Mesenchymal stem cell (in vitro differentiated cells and primary cell): ENCODE measurements at regions not wholly inside any gene's neighbourhood (a gene's known extent, or its start where the extent isn't known, plus 50 kb on each side); places are given as distances from the start of the nearest gene placed in this dataset.

ENCODE experiments used
- DNase-seq: peaks from one replicate; pipeline ENCODE4 v3.0.0-alpha.2; 2013
- H2AFZ ChIP-seq: one replicate; pipeline ENCODE4 v1.6.1; 2013; ENCODE audit warnings: low read depth, mild to moderate bottlenecking, control low read depth, inconsistent platforms, low read length, moderate library complexity
- H2AK5ac ChIP-seq: 2 replicates; pipeline ENCODE4 v1.6.1; 2013; ENCODE audit warnings: low read length, moderate library complexity, mild to moderate bottlenecking, inconsistent platforms; ENCODE audit not compliant: severe bottlenecking
- H2BK120ac ChIP-seq: one replicate; pipeline ENCODE4 v1.6.1; 2013; ENCODE audit warnings: low read depth, mild to moderate bottlenecking, inconsistent platforms, low read length, moderate library complexity
- H2BK12ac ChIP-seq, 2 experiments: one replicate each; pipeline ENCODE4 v1.6.1; 2013; ENCODE audit warnings: inconsistent platforms in 2 of 2, low read length in 2 of 2, mild to moderate bottlenecking in 2 of 2, moderate library complexity in 2 of 2, control low read depth in 1 of 2
- H2BK15ac ChIP-seq: one replicate; pipeline ENCODE4 v1.6.1; 2013; ENCODE audit warnings: mild to moderate bottlenecking, low read depth, inconsistent platforms; ENCODE audit not compliant: poor library complexity, severe bottlenecking
- H2BK5ac ChIP-seq: 2 replicates; pipeline ENCODE4 v1.6.1; 2013; ENCODE audit warnings: low read depth, mild to moderate bottlenecking, low read length, control low read depth, inconsistent platforms; ENCODE audit not compliant: poor library complexity, severe bottlenecking
- H3K14ac ChIP-seq, 2 experiments: one replicate each; pipeline ENCODE4 v1.6.1; 2013; ENCODE audit warnings: inconsistent platforms in 2 of 2, low read length in 2 of 2, control low read depth in 1 of 2, mild to moderate bottlenecking in 1 of 2, moderate library complexity in 1 of 2
- H3K18ac ChIP-seq, 2 experiments: one replicate each; pipeline ENCODE4 v1.6.1; 2013; ENCODE audit warnings: inconsistent platforms in 2 of 2, low read length in 2 of 2, control low read depth in 1 of 2, low read depth in 1 of 2, mild to moderate bottlenecking in 1 of 2
- H3K23ac ChIP-seq, 2 experiments: one replicate each; pipeline ENCODE4 v1.6.1; 2013; ENCODE audit warnings: inconsistent platforms in 2 of 2, low read length in 2 of 2, mild to moderate bottlenecking in 2 of 2, moderate library complexity in 2 of 2, control low read depth in 1 of 2
- H3K27ac ChIP-seq: 2 replicates; pipeline ENCODE4 v1.5.1; 2013; ENCODE audit warnings: mild to moderate bottlenecking, moderate library complexity, low read length, control low read depth, inconsistent platforms; ENCODE audit not compliant: poor library complexity, severe bottlenecking
- H3K27me3 ChIP-seq, 2 experiments: 2 replicates each; pipeline versions ENCODE4 v1.6.1 to v1.7.0; 2013; ENCODE audit warnings: low read length in 2 of 2, mild to moderate bottlenecking in 2 of 2, moderate library complexity in 2 of 2, control low read depth in 1 of 2, inconsistent platforms in 1 of 2; ENCODE audit not compliant: control insufficient read depth in 1 of 2, insufficient read depth in 1 of 2
- H3K36me3 ChIP-seq, 2 experiments: 2 replicates each; pipeline versions ENCODE4 v1.6.1 to v1.7.0; 2013; ENCODE audit warnings: low read length in 2 of 2, control low read depth in 1 of 2, inconsistent platforms in 1 of 2, low read depth in 1 of 2, mild to moderate bottlenecking in 1 of 2; ENCODE audit not compliant: insufficient read depth in 2 of 2, control insufficient read depth in 1 of 2
- H3K4ac ChIP-seq, 2 experiments: one replicate each; pipeline ENCODE4 v1.6.1; 2013; ENCODE audit warnings: inconsistent platforms in 2 of 2, low read length in 2 of 2, mild to moderate bottlenecking in 2 of 2, moderate library complexity in 2 of 2, control low read depth in 1 of 2, low read depth in 1 of 2
- H3K4me1 ChIP-seq: 2 replicates; pipeline ENCODE4 v1.6.1; 2013; ENCODE audit warnings: low read depth, low read length, control low read depth; ENCODE audit not compliant: control insufficient read depth, insufficient read depth
- H3K4me2 ChIP-seq: 2 replicates; pipeline ENCODE4 v1.6.1; 2013; ENCODE audit warnings: low read length, mild to moderate bottlenecking, inconsistent platforms; ENCODE audit not compliant: poor library complexity, severe bottlenecking
- H3K4me3 ChIP-seq, 2 experiments: 2 replicates each; pipeline versions ENCODE4 v1.5.1 to v1.7.0; 2013; ENCODE audit warnings: low read length in 2 of 2, mild to moderate bottlenecking in 2 of 2, control low read depth in 1 of 2, low read depth in 1 of 2; ENCODE audit not compliant: insufficient read depth in 1 of 2
- H3K79me1 ChIP-seq: replicated peaks from 2 replicates; pipeline ENCODE4 v1.6.1; 2013; ENCODE audit warnings: mild to moderate bottlenecking, control low read depth, low read length, inconsistent platforms; ENCODE audit not compliant: poor library complexity, severe bottlenecking
- H3K9ac ChIP-seq: 2 replicates; pipeline ENCODE4 v1.7.0; 2013; ENCODE audit warnings: mild to moderate bottlenecking, low read length, moderate library complexity
- H3K9me3 ChIP-seq: 2 replicates; pipeline ENCODE4 v1.7.0; 2013; ENCODE audit warnings: mild to moderate bottlenecking, low read length; ENCODE audit not compliant: control insufficient read depth
- H4K8ac ChIP-seq: one replicate; pipeline ENCODE4 v1.6.1; 2013; ENCODE audit warnings: inconsistent platforms, mild to moderate bottlenecking, low read length, moderate library complexity
- H4K91ac ChIP-seq: one replicate; pipeline ENCODE4 v1.6.1; 2013; ENCODE audit warnings: mild to moderate bottlenecking, low read length, inconsistent platforms
- WGBS: methylation state at CpG from one replicate; pipeline ENCODE4 v1.1.7; 2013; ENCODE audit warnings: mixed read lengths; 5-methylcytosine and 5-hydroxymethylcytosine counted together

DNA sequence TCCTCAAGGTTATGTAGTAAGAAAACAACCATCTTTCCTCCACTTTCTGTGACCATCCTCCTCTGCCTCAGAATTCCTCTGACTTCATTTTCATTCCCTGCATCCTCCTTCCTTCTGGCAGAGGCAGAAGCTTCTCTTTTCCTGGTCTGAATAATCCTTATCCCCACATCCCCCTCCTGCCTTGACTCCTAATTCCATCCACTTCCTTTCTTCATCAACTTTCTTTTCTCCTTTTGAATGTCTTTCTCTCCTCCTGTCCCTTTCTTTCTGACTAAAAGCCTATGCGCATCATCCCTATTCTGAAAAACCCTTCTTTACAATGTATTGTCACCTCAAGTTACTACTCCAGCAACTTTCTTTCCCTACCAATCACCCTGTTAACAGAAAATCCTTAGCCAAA, 79.0 kb downstream of the CDO1 start:
- H3K36me3 ChIP-seq: no peaks in the 10 kb centered on the region
- H4K8ac ChIP-seq: no peak overlapping the region
- H2BK5ac ChIP-seq: no peak overlapping the region
- no peak overlapping the region for H2BK120ac ChIP-seq
- no peak overlapping the region for H3K23ac ChIP-seq
- WGBS: 97% methylated on average over 1 of the region's 1 CpG
- peaks cover 4 to 9% of the 10 kb centered on the region in 2 experiments for H3K27me3 ChIP-seq
- no peak overlapping the region for H3K18ac ChIP-seq
- H3K4ac ChIP-seq: no peak overlapping the region
- H3K4me2 ChIP-seq: no peak overlapping the region
- H2AK5ac ChIP-seq: no peak overlapping the region
- H3K9ac ChIP-seq: no peak overlapping the region
- H3K9me3 ChIP-seq: peaks cover 8% of the 10 kb centered on the region
- no peak overlapping the region for H2BK15ac ChIP-seq
- no peaks in the 10 kb centered on the region for H3K79me1 ChIP-seq
- H4K91ac ChIP-seq: no peak overlapping the region
- no peak overlapping the region for H3K14ac ChIP-seq
- no peak for DNase-seq
- no peak overlapping the region for H2AFZ ChIP-seq
- H3K4me3 ChIP-seq: no peak overlapping the region
- H3K4me1 ChIP-seq: no peaks in the 10 kb centered on the region
- no peak overlapping the region for H3K27ac ChIP-seq
- no peak overlapping the region for H2BK12ac ChIP-seq

DNA sequence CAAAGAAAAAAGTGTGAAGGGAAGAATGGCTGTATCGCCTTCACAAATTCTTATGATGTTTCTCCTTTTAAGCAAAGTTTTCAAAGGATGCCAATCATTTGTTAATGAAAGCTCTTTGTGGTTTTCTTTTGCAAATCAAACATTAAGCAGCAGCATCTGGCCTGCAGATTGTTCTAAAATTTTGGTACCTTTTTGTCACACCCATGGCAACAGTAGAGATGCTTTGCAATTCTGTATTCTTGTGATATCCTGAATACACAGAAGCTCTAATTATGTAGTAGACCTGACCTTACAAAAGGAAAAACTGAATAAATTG, 79.8 kb downstream of the CDO1 start:
- Histone ChIP-seq H2BK120ac (no peak overlapping the region), H3K4me2 (no peak overlapping the region), H3K27me3 (peaks cover 4 to 9% of the 10 kb centered on the region in 2 experiments), H3K9me3 (peaks cover 7% of the 10 kb centered on the region), H3K4ac (no peak overlapping the region), H2BK5ac (no peak overlapping the region), H4K8ac (no peak overlapping the region), H3K4me1 (no peaks in the 10 kb centered on the region), H2AFZ (no peak overlapping the region), H3K36me3 (no peaks in the 10 kb centered on the region), H3K14ac (no peak overlapping the region), H2BK15ac (no peak overlapping the region), H3K18ac (no peak overlapping the region), H3K79me1 (no peaks in the 10 kb centered on the region), H2AK5ac (no peak overlapping the region), H3K23ac (no peak overlapping the region), H3K9ac (no peak overlapping the region), H3K27ac (no peak overlapping the region), H3K4me3 (no peak overlapping the region), H2BK12ac (no peak overlapping the region), H4K91ac (no peak overlapping the region)
- 86% methylated on average over 1 of the region's 1 CpG for WGBS
- no peak for DNase-seq

- H2BK5ac ChIP-seq: no peak overlapping the region
- no peak overlapping the region for H2BK15ac ChIP-seq
- H3K4me3 ChIP-seq: no peak overlapping the region
- no peak overlapping the region for H3K18ac ChIP-seq
- 0% methylated on average over 1 of the region's 3 CpGs for WGBS
- no peak overlapping the region for H4K8ac ChIP-seq
- no peak overlapping the region for H2BK12ac ChIP-seq
- no peak overlapping the region for H3K27ac ChIP-seq
- peaks cover 4 to 9% of the 10 kb centered on the region in 2 experiments for H3K27me3 ChIP-seq
- no peak overlapping the region for H3K9ac ChIP-seq
- no peak overlapping the region for H3K23ac ChIP-seq
- no peak overlapping the region for H2AK5ac ChIP-seq
- no peaks in the 10 kb centered on the region for H3K4me1 ChIP-seq
- no peak overlapping the region for H3K4ac ChIP-seq
- H2BK120ac ChIP-seq: no peak overlapping the region
- H3K4me2 ChIP-seq: no peak overlapping the region
- H3K14ac ChIP-seq: no peak overlapping the region
- H3K9me3 ChIP-seq: peaks cover 7% of the 10 kb centered on the region
- no peaks in the 10 kb centered on the region for H3K79me1 ChIP-seq
- DNase-seq: no peak
- no peaks in the 10 kb centered on the region for H3K36me3 ChIP-seq
- H4K91ac ChIP-seq: no peak overlapping the region
- H2AFZ ChIP-seq: no peak overlapping the region
Measured at GRCh38 chr5:115736004-115736689, 80.3 kb downstream of the CDO1 start.

- no peak overlapping the region for H3K18ac ChIP-seq
- H3K36me3 ChIP-seq: no peaks in the 10 kb centered on the region
- H3K27me3 ChIP-seq: peaks cover 4 to 9% of the 10 kb centered on the region in 2 experiments
- H3K27ac ChIP-seq: no peak overlapping the region
- H2BK12ac ChIP-seq: no peak overlapping the region
- no peak overlapping the region for H4K8ac ChIP-seq
- no peak overlapping the region for H3K4ac ChIP-seq
- no peaks in the 10 kb centered on the region for H3K79me1 ChIP-seq
- H2BK120ac ChIP-seq: no peak overlapping the region
- H4K91ac ChIP-seq: no peak overlapping the region
- H2BK5ac ChIP-seq: no peak overlapping the region
- H3K9ac ChIP-seq: no peak overlapping the region
- H3K4me3 ChIP-seq: no peak overlapping the region
- H3K4me1 ChIP-seq: no peaks in the 10 kb centered on the region
- no peak overlapping the region for H3K4me2 ChIP-seq
- H3K9me3 ChIP-seq: peaks cover 1% of the 10 kb centered on the region
- H2AK5ac ChIP-seq: no peak overlapping the region
- H3K23ac ChIP-seq: no peak overlapping the region
- no peak overlapping the region for H3K14ac ChIP-seq
- no peak overlapping the region for H2AFZ ChIP-seq
- no peak for DNase-seq
- 80% methylated on average over 7 of the region's 7 CpGs for WGBS
- H2BK15ac ChIP-seq: no peak overlapping the region
Measured at GRCh38 chr5:115735108-115735998, 81.1 kb downstream of the CDO1 start.
